ENCODE measurements at regions not wholly inside any gene's neighbourhood (a gene's known extent, or its start where the extent isn't known, plus 50 kb on each side); places are given as distances from the start of the nearest gene placed in this dataset.

DNA sequence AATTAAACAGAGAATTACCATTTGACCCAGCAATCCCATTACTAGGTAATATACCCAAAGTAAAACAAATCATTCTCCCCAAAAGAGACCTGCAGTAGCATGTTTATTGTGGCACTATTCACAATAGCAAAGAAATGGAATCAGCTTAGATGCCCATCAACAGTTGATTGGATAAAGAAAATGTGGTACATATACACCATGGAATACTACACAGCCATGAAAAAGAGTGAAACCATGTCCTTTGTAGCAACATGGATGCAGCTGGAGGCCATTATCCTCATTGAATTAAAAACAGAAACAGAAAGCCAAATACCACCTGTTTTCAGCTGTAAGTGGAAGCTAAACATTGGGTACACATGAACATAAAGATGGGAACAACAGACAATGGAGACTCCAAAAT, 1141.8 kb upstream of the AUTS2 start:
- TF ChIP-seq, protein P1, sequence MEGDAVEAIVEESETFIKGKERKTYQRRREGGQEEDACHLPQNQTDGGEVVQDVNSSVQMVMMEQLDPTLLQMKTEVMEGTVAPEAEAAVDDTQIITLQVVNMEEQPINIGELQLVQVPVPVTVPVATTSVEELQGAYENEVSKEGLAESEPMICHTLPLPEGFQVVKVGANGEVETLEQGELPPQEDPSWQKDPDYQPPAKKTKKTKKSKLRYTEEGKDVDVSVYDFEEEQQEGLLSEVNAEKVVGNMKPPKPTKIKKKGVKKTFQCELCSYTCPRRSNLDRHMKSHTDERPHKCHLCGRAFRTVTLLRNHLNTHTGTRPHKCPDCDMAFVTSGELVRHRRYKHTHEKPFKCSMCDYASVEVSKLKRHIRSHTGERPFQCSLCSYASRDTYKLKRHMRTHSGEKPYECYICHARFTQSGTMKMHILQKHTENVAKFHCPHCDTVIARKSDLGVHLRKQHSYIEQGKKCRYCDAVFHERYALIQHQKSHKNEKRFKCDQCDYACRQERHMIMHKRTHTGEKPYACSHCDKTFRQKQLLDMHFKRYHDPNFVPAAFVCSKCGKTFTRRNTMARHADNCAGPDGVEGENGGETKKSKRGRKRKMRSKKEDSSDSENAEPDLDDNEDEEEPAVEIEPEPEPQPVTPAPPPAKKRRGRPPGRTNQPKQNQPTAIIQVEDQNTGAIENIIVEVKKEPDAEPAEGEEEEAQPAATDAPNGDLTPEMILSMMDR (conservative IDR thresholded peaks at IDR 0.05; ENCODE audit: low read length): no peak
- TF ChIP-seq EZH2phosphoT487 (IDR thresholded peaks at IDR 0.05; ENCODE audit: borderline replicate concordance): no peak
